ENCODE measurements at regions not wholly inside any gene's neighbourhood (a gene's known extent, or its start where the extent isn't known, plus 50 kb on each side); places are given as distances from the start of the nearest gene placed in this dataset.

GRCh38 chr5:3654515-3654914 is 58.9 kb downstream of the IRX1 start:
- DNase-seq, result no peak

DNA sequence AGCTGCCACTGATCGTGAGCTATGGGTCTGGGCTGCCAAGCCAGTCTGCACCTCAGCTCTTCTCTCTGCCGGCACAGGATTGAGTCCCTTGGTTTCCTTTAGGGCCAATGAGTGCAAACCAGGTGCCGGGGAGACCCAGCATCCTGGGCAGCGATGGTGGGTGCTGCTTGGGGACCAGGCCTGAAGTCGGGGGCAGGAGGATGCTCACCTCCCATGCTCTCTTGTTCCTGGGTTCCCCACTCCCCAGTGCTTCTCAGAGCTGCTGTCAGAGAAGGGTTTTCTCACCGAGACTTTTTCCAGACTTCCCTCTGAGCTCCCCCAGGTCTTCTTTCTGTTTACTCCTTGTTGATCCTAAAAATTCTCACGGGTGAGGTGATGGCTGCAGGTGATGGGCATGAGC is 61.2 kb downstream of the IRX1 start:
- DNase-seq, result no peak

DNA sequence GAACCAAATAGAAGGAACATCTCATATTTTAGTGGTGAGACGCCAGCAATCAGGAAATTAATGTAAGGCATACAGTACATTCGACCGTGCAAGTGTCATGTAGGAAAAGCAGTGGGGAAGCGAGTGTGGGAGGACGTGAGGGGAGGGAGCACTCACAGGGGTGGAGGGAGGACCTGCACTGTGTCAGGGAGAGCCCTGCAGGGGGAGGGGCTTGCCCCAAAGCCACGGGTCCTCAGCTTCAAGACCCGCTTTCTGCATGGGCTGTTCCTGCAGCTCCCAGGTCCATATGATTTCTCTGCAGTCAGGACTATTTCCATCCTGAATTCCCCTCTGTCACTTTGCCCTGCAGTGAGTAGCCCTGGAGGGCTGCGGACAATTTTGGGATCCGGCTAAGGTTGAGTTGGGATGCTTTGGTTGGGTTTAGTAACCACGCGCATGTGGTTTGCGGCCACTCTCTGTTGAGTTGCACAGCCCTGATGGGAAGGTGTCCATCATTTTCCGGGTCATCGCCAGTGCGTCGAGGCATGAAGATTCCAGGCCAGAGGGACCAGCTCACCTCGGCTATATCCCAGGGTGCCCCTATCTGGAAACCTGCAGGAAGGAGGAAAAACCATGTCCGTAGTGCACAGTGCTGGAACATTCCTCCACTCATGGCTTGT is 61.9 kb downstream of the IRX1 start:
- DNase-seq, result no peak

GRCh38 chr5:3658929-3659328 is 63.3 kb downstream of the IRX1 start:
- DNase-seq, result no peak

- DNase-seq, result no peak
Measured at GRCh38 chr5:3659907-3660306, 64.3 kb downstream of the IRX1 start.

- no peak for DNase-seq
Measured at GRCh38 chr5:3660630-3661029, 65.0 kb downstream of the IRX1 start.

GRCh38 chr5:3661755-3662296 is 66.2 kb downstream of the IRX1 start:
- no peak for DNase-seq

- DNase-seq, result no peak
Measured at GRCh38 chr5:3662344-3662743, 66.7 kb downstream of the IRX1 start.

- DNase-seq, result no peak
Measured at GRCh38 chr5:3671337-3671736, 75.7 kb downstream of the IRX1 start.

DNA sequence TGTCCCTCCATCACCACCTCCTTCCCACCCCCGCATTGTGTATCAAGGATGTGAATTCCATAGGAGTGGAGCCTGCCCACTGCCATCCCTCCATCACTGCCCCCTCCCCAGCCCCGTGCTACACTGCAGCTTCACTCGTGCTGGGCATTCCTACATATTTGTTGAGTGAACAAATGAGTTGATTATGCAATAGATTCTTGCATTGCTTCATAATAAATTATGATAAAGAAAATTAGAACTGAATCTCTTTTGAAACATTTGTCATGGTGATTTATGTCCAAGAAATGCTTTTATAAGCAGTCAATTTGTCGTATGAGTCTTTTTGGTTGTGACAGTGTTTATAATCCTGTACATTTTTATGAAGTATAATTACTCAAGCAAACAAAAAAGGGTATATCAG is 83.2 kb downstream of the IRX1 start:
- no peak for DNase-seq

- DNase-seq, result no peak
Measured at GRCh38 chr5:3680821-3681220, 85.2 kb downstream of the IRX1 start.

GRCh38 chr5:3684118-3684517 is 88.5 kb downstream of the IRX1 start:
- no peak for DNase-seq

- no peak for DNase-seq
Measured at GRCh38 chr5:3684771-3685354, 89.2 kb downstream of the IRX1 start.

DNA sequence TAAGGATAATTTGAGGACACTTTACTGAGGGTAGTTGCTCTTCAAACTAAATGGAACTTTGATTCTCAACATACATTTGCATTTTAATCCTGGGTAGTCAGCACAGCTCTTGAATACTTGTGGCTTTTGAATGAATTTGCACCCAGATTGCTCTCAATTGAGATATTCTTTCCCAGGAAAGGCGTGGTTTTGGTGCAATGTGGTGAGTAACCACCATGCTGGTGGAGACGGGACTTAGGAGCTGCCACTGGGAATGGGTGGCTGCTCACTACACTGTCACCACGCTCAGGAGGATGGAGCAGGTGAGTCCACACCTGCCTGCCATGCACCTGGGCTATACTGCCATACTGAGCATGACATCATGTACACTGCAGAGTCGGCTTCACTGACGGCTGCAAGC is 99.2 kb downstream of the IRX1 start:
- DNase-seq, result no peak

GRCh38 chr5:3695818-3696217 is 100.2 kb downstream of the IRX1 start:
- DNase-seq, result no peak

DNA sequence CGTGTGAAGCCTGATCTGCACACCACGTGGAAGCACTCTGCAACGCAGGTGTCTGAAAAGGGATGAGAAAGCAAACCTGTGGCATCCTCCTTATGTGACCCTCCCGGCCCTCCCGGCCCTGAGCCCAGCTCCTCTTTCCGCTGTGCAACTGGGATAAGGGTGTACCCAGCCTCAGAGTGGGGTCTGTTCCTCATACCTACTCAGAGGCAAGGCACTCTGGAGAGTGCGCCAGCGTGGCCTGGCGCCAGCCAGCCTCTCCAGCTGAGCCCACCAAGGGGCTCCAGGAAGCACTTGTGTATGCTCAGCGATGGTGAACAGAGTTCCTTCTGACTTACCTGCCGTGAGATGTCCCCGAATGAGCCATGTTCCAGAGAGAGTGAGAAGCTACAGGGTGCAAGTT is 102.8 kb downstream of the IRX1 start:
- no peak for DNase-seq

DNA sequence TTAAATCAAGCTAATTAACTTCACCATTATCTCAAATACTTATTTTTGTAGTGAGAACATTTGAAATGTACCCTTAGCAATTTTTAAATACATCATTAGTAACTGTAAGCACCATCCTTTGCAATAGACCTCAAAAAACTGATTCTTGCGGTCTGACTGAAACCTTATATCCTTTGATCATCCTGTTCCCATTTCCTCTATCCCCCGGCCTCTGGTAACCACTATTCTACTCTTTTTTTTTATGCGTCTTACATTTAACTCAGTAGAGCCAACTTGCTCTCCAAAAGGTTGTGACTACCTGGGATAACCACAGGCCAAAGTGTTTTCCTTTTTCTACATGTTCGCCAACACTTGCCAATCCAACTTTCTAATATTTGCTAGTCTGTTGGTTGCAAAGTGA is 106.1 kb downstream of the IRX1 start:
- DNase-seq, result no peak

DNA sequence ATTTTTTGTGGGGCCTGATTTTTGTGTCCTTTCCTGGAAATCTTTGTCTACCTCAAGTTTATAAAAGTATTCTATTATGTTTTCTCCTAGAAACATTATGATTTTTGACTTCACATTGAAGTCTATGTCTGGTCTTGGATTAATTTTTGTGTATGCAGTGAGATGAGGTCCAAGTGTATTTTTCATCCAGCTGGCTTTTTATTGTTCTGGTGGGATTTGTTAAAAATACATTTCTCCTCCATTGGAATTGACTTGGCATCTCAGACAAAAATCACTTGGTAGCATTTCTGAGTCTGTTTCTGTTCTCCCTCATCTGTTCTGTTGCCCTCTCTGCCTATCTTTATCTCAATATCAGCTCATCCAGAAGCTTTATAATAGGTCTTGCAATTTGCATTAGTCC is 109.0 kb downstream of the IRX1 start:
- DNase-seq, result no peak

- no peak for DNase-seq
Measured at GRCh38 chr5:3709068-3709716, 113.6 kb downstream of the IRX1 start.

DNA sequence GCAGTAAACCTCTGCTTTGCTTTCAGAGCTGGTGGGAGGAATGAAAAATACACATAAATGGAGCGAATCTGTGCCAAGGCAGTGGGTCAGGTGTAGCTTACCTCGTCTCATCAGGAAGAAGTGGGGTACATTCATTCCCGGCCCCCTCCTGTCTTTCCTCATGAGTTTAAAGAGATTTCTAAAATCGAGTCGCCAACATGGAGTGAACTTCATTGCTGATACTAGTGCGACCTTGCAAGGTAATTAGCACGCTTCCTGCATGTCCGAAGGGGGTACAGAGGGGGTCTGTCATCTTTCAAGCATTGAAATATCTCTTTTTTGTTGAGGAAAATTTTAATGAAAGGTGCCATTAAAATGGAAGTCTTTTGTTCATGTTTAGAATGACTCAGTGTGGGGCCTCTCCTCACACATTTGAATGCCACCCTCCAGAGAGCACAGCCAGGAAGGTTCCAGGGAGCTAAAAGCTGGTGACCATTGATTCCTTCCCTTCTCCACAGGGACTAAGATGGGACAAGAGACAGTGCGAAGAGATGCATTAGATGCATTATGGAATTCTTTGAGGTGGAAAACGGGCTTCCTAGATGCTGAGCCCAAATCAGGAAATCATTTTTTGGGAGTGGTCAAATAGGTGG is 114.2 kb downstream of the IRX1 start:
- no peak for DNase-seq

DNA sequence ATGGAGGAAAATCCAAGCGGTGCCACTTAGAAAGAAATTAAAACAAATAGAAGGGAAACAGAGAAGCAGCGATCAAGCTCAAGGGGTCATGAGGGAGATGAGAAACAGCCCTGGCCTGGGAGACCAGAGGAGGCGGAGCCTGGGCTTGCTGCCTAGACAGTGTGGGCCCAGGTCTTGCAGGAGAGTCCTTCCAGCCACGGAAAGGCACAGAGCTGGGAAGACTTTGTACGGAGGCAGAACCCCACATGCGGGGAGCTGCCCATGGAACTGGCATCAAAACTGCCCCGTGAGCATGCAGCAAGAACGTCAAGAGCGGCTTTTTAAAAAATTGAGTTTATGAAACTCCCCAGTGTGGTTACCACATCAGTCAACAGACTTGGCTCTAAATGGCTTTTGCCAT is 119.4 kb downstream of the IRX1 start:
- no peak for DNase-seq

DNA sequence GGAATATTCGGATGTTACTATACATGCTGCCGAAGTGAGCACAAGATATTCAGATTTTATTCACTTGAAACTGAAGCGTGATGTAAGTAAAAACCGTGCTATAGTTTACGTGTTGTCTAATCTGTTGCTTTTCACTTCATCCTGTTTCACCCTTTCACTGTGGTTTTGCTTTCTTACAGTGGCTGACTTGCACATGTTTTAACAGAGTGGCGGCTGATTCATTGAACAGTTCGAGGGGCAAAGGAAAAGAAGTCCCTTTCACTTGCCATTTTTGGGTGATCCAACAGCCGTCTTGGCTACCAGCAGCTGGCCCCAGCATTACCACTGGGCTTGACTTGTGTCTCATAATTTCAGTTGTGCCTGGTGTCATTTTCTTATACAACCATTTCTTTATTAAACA is 134.0 kb downstream of the IRX1 start:
- no peak for DNase-seq

- DNase-seq, result no peak
Measured at GRCh38 chr5:3734632-3735031, 139.0 kb downstream of the IRX1 start.

GRCh38 chr5:3736466-3736865 is 140.8 kb downstream of the IRX1 start:
- DNase-seq, result no peak
